Activated T-helper 1 cell treated with anti-CD3 and anti-CD28 coated beads, Interleukin-12 subunit alpha, Interleukin-12 subunit beta, Interleukin-2, Interleukin-4 antibody, amounts not matched to agents 30 ng/mL and 10 ng/mL and 1 ng/mL, durations not matched to agents 14 hours and 24 hours and 36 hours (primary cell): ENCODE measurements at regions not wholly inside any gene's neighbourhood (a gene's known extent, or its start where the extent isn't known, plus 50 kb on each side); places are given as distances from the start of the nearest gene placed in this dataset.

Experiments used
- DNase-seq: peaks from one replicate; pipeline ENCODE4 v3.0.0; 2021; ENCODE audit warnings: low spot score
- H3K27ac Mint-ChIP-seq: one replicate; pipeline ENCODE4 v1.8.0; 2021; ENCODE audit warnings: mild to moderate bottlenecking, mixed read lengths
- H3K27me3 Mint-ChIP-seq: one replicate; pipeline ENCODE4 v1.8.0; 2022; ENCODE audit warnings: mild to moderate bottlenecking, moderate library complexity, mixed read lengths; ENCODE audit not compliant: insufficient read depth
- H3K36me3 Mint-ChIP-seq: one replicate; pipeline ENCODE4 v1.8.0; 2021; ENCODE audit warnings: low read depth, mixed read lengths
- H3K4me1 Mint-ChIP-seq: one replicate; pipeline ENCODE4 v1.8.0; 2021; ENCODE audit warnings: low read depth, mixed read lengths
- H3K4me3 Mint-ChIP-seq: one replicate; pipeline ENCODE4 v1.8.0; 2021; ENCODE audit warnings: mild to moderate bottlenecking, moderate library complexity, mixed read lengths
- H3K9me3 Mint-ChIP-seq: one replicate; pipeline ENCODE4 v1.8.0; 2021; ENCODE audit warnings: mixed read lengths
- intact Hi-C: fragments of 100-400 bp; cut with micrococcal nuclease; formaldehyde crosslinking; loops from one replicate; pipeline ENCODE4 v1.15.1; 2024

GRCh38 chr12:68410018-68410660 lies 78.0 kb upstream of the MDM1 start:
- Mint-ChIP-seq H3K9me3 (no peaks in the 10 kb centered on the region), H3K27ac (no peak overlapping the region), H3K4me3 (no peak overlapping the region), H3K36me3 (no peaks in the 10 kb centered on the region), H3K4me1 (peaks cover 25% of the 10 kb centered on the region), H3K27me3 (peaks cover 2% of the 10 kb centered on the region)
- no peak for DNase-seq
- intact Hi-C loops, result no loop called here

GRCh38 chr12:68411371-68411770 lies 79.2 kb upstream of the MDM1 start:
- no peak for DNase-seq
- H3K27ac Mint-ChIP-seq, result no peak overlapping the region

DNA sequence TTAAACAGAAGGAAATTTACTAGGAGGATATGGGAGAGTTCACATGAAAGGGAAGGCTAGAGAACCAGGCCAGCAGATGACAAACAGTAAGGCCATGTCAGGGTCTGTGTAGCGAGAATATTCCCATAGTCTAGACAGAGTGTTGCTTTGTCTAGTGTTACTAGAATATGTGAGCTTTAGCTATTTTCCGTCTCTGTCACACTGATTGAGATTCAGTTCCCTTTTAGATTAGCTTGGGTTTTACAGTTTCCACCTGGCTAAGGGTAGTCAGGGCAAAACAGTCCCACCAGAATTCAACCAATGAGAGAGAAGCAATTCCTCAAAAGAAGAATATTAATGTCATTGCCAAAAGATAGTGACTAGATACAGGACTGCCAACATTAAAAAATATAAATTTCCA lies 82.8 kb upstream of the MDM1 start:
- no peak overlapping the region for H3K4me3 Mint-ChIP-seq
- H3K27me3 Mint-ChIP-seq, result peaks cover 2% of the 10 kb centered on the region
- no peak overlapping the region for H3K27ac Mint-ChIP-seq
- H3K36me3 Mint-ChIP-seq, result peaks cover 4% of the 10 kb centered on the region
- H3K4me1 Mint-ChIP-seq, result peaks cover 12% of the 10 kb centered on the region
- DNase-seq, result no peak
- H3K9me3 Mint-ChIP-seq, result no peaks in the 10 kb centered on the region
- intact Hi-C loops, result no loop called here

More at GRCh38 chr12:68411371-68411770, 79.2 kb upstream of the MDM1 start:
- Mint-ChIP-seq H3K4me1 (peaks cover 13% of the 10 kb centered on the region), H3K36me3 (peaks cover 3% of the 10 kb centered on the region), H3K27me3 (peaks cover 2% of the 10 kb centered on the region), H3K9me3 (no peaks in the 10 kb centered on the region), H3K4me3 (no peak overlapping the region)
- intact Hi-C loops, result no loop called here

- H3K36me3 Mint-ChIP-seq, result peaks cover 4% of the 10 kb centered on the region
- intact Hi-C loops, result no loop called here
- DNase-seq, result no peak
- no peak overlapping the region for H3K4me3 Mint-ChIP-seq
- H3K9me3 Mint-ChIP-seq, result no peaks in the 10 kb centered on the region
- peaks cover 22% of the 10 kb centered on the region for H3K4me1 Mint-ChIP-seq
- H3K27ac Mint-ChIP-seq, result no peak overlapping the region
- H3K27me3 Mint-ChIP-seq, result no peaks in the 10 kb centered on the region
Measured at GRCh38 chr12:68416350-68416749, 84.2 kb upstream of the MDM1 start.

DNA sequence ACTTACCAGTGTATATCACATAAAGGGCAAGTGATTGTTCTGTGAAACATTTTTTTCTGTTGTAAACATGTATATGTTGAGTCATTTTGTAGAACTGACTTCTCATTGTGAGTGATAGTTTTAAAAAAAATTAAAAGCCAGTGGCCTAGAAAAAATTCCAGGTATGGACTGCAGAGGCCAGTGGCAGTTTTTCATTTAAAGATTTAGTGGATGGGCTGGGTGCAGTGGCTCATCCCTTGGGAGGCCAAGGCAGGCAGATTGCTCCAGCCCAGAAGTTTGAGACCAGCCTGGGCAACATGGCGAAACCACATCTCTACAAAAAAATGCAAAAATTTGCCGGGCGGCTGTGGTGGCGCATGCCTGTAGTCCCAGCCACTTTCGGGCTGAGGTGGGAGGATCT lies 84.7 kb upstream of the MDM1 start:
- no peaks in the 10 kb centered on the region for H3K9me3 Mint-ChIP-seq
- H3K27ac Mint-ChIP-seq, result no peak overlapping the region
- no peak for DNase-seq
- intact Hi-C loops, result no loop called here
- no peaks in the 10 kb centered on the region for H3K27me3 Mint-ChIP-seq
- peaks cover 22% of the 10 kb centered on the region for H3K4me1 Mint-ChIP-seq
- peaks cover 4% of the 10 kb centered on the region for H3K36me3 Mint-ChIP-seq
- H3K4me3 Mint-ChIP-seq, result no peak overlapping the region

- no peak overlapping the region for H3K4me3 Mint-ChIP-seq
- no peak for DNase-seq
- H3K27me3 Mint-ChIP-seq, result no peaks in the 10 kb centered on the region
- intact Hi-C loops, result no loop called here
- no peak overlapping the region for H3K27ac Mint-ChIP-seq
- no peaks in the 10 kb centered on the region for H3K9me3 Mint-ChIP-seq
- H3K4me1 Mint-ChIP-seq, result peaks cover 30% of the 10 kb centered on the region
- peaks cover 6% of the 10 kb centered on the region for H3K36me3 Mint-ChIP-seq
Measured at GRCh38 chr12:68418137-68418460, 85.9 kb upstream of the MDM1 start.

DNA sequence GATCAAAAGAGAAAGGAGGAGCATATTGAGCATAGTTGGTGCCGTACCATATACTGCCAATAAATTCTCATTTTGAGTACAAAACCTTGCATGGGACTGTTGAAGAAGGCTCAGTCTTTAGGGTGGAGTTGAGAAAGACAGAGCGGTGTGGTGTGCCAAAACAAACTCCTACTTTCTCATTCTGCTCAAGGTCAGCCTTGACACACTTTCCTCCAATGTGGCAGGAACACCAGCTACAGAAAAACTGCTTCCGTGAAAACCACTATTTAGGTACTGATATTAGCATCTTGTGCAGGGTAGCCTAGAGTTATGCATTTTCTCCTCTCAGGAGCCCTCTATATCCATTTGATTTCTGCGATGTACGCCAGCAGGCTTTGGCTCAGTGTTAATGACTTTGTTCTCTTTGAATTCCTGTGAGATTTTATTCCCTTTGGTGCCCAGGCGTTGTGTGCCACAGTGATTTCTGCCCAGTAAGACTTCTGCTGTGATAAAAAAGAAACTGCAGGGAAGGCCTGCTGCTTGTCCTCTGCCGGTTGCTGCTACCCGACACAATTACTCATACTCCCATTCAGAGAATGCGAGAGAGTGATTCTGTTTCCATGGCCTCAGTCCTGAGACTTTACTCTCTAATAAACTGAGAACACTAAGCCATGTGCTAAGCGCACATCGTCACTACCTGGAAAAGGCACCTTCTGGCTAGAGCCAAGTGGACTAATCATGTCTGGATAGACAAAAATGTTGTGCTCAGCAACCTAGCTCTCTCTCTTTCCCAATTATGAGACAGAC lies 88.3 kb upstream of the MDM1 start:
- H3K9me3 Mint-ChIP-seq, result no peaks in the 10 kb centered on the region
- H3K36me3 Mint-ChIP-seq, result peaks cover 9% of the 10 kb centered on the region
- DNase-seq, result no peak
- peak overlapping the region; percentile 26 for H3K27ac Mint-ChIP-seq
- peaks cover 33% of the 10 kb centered on the region for H3K4me1 Mint-ChIP-seq
- no peak overlapping the region for H3K4me3 Mint-ChIP-seq
- intact Hi-C loops, result no loop called here
- no peaks in the 10 kb centered on the region for H3K27me3 Mint-ChIP-seq

DNA sequence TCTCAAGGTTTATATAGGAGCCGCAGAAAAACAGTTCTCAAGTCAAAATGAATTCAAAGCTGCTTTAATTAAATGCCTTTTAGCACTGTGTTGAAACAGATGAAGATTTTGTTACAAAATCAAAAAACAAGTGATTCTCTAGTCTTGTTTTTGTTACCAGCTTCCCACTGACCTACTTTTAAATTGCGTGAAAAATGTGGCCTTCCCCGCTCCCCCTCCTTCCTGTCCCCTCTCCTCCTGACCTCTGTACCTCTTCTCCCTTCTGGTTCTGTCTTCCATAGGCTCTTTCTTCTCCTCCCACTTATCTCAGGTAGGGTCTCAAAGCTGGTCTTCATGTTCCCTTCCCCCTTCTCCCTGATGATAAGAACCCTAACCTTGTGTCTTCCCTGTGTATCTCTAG lies 90.0 kb upstream of the MDM1 start:
- no peaks in the 10 kb centered on the region for H3K9me3 Mint-ChIP-seq
- no peak overlapping the region for H3K27ac Mint-ChIP-seq
- no peak overlapping the region for H3K4me3 Mint-ChIP-seq
- H3K4me1 Mint-ChIP-seq, result peaks cover 33% of the 10 kb centered on the region
- intact Hi-C loops, result no loop called here
- no peak for DNase-seq
- no peaks in the 10 kb centered on the region for H3K27me3 Mint-ChIP-seq
- peaks cover 5% of the 10 kb centered on the region for H3K36me3 Mint-ChIP-seq

DNA sequence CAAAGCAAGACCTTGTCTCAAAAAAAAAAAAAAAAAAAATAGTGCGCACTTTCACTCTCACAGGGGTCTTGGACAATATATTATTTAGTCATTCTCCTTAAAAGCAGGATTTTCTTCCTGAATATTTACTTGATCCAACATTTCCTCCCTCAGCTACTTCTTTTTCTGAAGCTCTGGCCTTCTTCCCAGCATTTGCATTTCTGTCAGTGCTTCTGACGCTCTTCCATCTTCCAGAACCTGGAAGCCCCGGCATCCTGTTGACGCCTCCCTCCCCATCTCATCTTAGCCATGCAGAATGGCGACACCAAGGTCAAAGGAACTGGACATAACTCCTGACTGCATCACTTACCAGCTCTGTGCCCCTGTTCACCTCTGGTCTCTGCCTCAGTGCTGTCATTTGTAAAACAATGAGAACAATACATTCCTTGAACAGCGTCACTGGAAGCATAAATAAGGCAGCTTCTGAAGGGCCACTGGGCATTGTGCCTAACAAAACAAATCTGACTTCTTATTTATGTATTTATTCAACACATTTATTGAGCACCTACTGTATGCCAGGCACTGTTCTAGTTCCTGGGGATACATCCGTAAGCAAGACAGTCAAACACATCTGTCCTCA lies 90.9 kb upstream of the MDM1 start:
- H3K36me3 Mint-ChIP-seq, result peaks cover 8% of the 10 kb centered on the region
- H3K4me3 Mint-ChIP-seq, result no peak overlapping the region
- intact Hi-C loops, result no loop called here
- H3K4me1 Mint-ChIP-seq, result peaks cover 25% of the 10 kb centered on the region
- no peak for DNase-seq
- H3K9me3 Mint-ChIP-seq, result no peaks in the 10 kb centered on the region
- no peaks in the 10 kb centered on the region for H3K27me3 Mint-ChIP-seq
- H3K27ac Mint-ChIP-seq, result peak overlapping the region; percentile 31

- Mint-ChIP-seq H3K27ac (no peak overlapping the region), H3K4me3 (no peak overlapping the region), H3K9me3 (no peaks in the 10 kb centered on the region), H3K36me3 (peaks cover 8% of the 10 kb centered on the region), H3K27me3 (no peaks in the 10 kb centered on the region), H3K4me1 (peaks cover 12% of the 10 kb centered on the region)
- DNase-seq, result no peak
- intact Hi-C loops, result no loop called here
Measured at GRCh38 chr12:68425998-68426397, 93.8 kb upstream of the MDM1 start.

DNA sequence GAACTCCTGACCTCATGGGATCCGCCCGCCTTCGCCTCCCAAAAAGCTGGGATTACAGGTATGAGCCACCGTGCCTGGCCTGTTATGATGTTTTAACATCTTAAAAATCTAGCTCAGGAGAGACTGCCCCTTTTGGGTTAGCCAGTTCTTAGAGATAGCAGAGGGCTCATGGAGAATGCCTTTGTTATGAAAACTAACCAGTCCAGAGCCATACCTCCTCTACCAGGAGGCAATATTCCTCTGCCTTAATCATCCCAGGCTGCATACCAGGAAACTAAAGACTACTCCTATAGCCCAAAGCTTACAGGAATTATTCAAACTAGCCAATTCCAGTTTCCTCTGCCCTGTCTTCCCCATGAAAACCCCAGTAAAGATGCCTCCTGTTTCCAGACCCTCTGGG lies 96.0 kb upstream of the MDM1 start:
- no peak for DNase-seq
- intact Hi-C loops, result no loop called here
- H3K4me3 Mint-ChIP-seq, result no peak overlapping the region
- H3K9me3 Mint-ChIP-seq, result no peaks in the 10 kb centered on the region
- H3K4me1 Mint-ChIP-seq, result peaks cover 2% of the 10 kb centered on the region
- no peak overlapping the region for H3K27ac Mint-ChIP-seq
- H3K36me3 Mint-ChIP-seq, result peaks cover 5% of the 10 kb centered on the region
- no peaks in the 10 kb centered on the region for H3K27me3 Mint-ChIP-seq

DNA sequence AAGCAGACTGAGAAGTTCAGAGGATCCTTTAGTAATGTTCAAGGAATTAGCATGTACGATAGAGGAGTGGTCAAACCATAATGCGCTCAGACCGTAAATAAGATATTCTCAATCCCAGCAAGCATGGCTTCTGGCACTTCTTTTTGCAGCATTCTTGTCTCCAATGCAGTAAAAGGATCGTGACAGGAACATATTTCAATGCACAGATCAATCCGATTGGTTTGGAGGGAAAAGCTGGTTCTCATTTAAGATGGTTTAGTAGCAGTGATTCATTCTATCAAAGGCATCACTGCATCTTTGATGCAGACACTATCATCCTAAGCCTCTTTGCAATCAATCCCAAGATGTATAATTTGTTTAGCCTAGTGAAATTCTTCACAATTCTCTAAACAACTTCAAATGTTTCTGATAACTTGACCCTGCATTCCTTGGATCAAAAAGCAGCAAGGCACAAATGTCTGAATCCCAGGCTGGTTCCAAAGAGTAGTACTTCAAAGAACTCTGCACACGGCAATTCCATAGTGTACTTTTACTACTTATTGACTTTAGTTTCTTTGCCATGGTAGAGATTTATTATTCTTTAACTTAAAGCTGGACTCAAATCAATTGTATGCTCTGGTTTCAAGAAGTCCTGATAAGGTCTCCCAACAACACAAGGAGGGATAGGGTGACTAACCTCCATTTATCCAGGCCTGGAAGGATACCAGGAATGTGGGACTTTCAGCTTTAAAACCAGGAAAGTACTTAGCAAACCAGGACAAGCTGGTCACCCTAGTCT lies 96.8 kb upstream of the MDM1 start:
- Mint-ChIP-seq H3K4me1 (no peaks in the 10 kb centered on the region), H3K9me3 (peaks cover 5% of the 10 kb centered on the region), H3K4me3 (no peak overlapping the region), H3K27ac (no peak overlapping the region), H3K27me3 (no peaks in the 10 kb centered on the region), H3K36me3 (peaks cover 8% of the 10 kb centered on the region)
- intact Hi-C loops, result no loop called here
- no peak for DNase-seq

GRCh38 chr12:68429696-68430095 lies 97.5 kb upstream of the MDM1 start:
- H3K36me3 Mint-ChIP-seq, result peaks cover 11% of the 10 kb centered on the region
- no peak overlapping the region for H3K27ac Mint-ChIP-seq
- DNase-seq, result no peak
- intact Hi-C loops, result no loop called here
- H3K4me1 Mint-ChIP-seq, result no peaks in the 10 kb centered on the region
- peaks cover 12% of the 10 kb centered on the region for H3K9me3 Mint-ChIP-seq
- no peak overlapping the region for H3K4me3 Mint-ChIP-seq
- H3K27me3 Mint-ChIP-seq, result no peaks in the 10 kb centered on the region
